ENCODE measurements at regions not wholly inside any gene's neighbourhood (a gene's known extent, or its start where the extent isn't known, plus 50 kb on each side); places are given as distances from the start of the nearest gene placed in this dataset.

DNA sequence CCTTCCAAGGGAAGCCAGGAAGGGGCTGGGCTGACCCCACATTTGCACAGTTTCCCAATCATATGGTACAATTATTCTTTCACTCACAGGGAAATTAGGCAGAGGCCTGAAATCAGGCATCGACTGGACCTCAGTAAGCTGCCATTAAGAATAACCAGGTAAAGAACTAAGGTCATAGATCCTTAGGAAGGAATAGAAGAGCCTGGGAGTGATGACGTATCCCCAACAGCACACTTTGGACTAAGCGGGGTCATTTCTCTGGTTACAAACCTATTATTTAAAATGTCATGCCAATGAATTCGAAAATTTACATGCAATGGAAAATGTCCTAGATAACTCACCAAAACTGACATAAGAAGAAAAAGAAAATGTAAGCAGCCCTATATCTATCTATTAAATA, 118.2 kb downstream of the BRD1 start:
- Histone ChIP-seq H3K4me1 (ENCODE audit: control insufficient read depth, insufficient read depth, low read length, poor library complexity, severe bottlenecking) (no peaks in the 10 kb centered on the region), H3K9me3 (ENCODE audit: control insufficient read depth, low read length) (no peaks in the 10 kb centered on the region), H3K27me3 (replicated peaks; ENCODE audit: control insufficient read depth, insufficient read depth, low read length, poor library complexity, severe bottlenecking) (peaks cover 28% of the 10 kb centered on the region), H3K36me3 (ENCODE audit: control insufficient read depth, insufficient read depth, low read length) (no peaks in the 10 kb centered on the region), H3K4me3 (ENCODE audit: insufficient read depth, low read depth, low read length, poor library complexity, severe bottlenecking) (no peak overlapping the region), H3K27ac (ENCODE audit: insufficient read depth, low read length, poor library complexity, severe bottlenecking) (no peak overlapping the region)
- DNase-seq: no peak

- no peak overlapping the region for H3K4me3 ChIP-seq (ENCODE audit: insufficient read depth, low read depth, low read length, poor library complexity, severe bottlenecking)
- no peak overlapping the region for H3K27ac ChIP-seq (ENCODE audit: insufficient read depth, low read length, poor library complexity, severe bottlenecking)
- no peaks in the 10 kb centered on the region for H3K36me3 ChIP-seq (ENCODE audit: control insufficient read depth, insufficient read depth, low read length)
- DNase-seq: no peak
- H3K9me3 ChIP-seq (ENCODE audit: control insufficient read depth, low read length): peaks cover 7% of the 10 kb centered on the region
- H3K4me1 ChIP-seq (ENCODE audit: control insufficient read depth, insufficient read depth, low read length, poor library complexity, severe bottlenecking): no peaks in the 10 kb centered on the region
- peaks cover 35% of the 10 kb centered on the region for H3K27me3 ChIP-seq (replicated peaks; ENCODE audit: control insufficient read depth, insufficient read depth, low read length, poor library complexity, severe bottlenecking)
Measured at GRCh38 chr22:49705972-49706352, 121.7 kb downstream of the BRD1 start.

DNA sequence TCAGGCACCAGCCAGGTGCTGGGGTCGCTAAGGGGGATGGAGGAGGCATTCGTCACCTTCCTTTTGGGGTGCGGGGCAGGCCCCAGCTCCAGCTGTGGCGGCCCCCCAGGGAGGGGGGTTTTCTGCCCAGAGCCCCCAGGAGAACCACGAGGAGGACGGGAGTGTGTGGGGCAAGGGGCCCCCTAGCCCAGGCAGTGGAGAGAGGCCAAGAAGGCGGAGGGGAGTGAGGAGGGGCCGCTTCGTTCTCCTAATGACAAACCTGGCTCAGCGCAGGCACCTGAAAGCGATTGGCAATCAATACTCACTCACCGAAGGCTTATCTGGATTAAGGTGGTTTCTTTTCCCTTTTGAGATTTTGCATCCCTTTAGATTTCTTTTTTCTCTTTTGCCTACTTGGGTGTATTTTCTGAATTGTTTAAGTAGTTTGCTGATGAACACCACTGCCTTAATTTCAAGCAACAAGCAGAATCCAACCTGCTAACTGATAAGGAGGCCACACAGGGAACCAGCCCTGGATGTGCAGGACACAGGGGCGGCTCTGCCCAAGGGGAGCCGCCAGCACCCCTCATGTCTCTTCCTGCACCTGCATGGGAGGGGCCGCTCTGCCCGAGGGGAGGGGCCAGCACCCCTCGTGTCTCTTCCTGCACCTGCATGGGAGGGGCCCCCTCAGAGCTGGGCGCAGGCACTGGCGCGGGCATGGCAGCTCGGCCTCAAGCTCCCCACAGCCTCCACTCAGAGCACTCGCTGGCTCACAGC, 122.3 kb downstream of the BRD1 start:
- H3K4me1 ChIP-seq (ENCODE audit: control insufficient read depth, insufficient read depth, low read length, poor library complexity, severe bottlenecking): no peaks in the 10 kb centered on the region
- peaks cover 7% of the 10 kb centered on the region for H3K9me3 ChIP-seq (ENCODE audit: control insufficient read depth, low read length)
- H3K27me3 ChIP-seq (replicated peaks; ENCODE audit: control insufficient read depth, insufficient read depth, low read length, poor library complexity, severe bottlenecking): peaks cover 33% of the 10 kb centered on the region
- H3K36me3 ChIP-seq (ENCODE audit: control insufficient read depth, insufficient read depth, low read length): no peaks in the 10 kb centered on the region
- no peak for DNase-seq
- no peak overlapping the region for H3K4me3 ChIP-seq (ENCODE audit: insufficient read depth, low read depth, low read length, poor library complexity, severe bottlenecking)
- H3K27ac ChIP-seq (ENCODE audit: insufficient read depth, low read length, poor library complexity, severe bottlenecking): no peak overlapping the region

DNA sequence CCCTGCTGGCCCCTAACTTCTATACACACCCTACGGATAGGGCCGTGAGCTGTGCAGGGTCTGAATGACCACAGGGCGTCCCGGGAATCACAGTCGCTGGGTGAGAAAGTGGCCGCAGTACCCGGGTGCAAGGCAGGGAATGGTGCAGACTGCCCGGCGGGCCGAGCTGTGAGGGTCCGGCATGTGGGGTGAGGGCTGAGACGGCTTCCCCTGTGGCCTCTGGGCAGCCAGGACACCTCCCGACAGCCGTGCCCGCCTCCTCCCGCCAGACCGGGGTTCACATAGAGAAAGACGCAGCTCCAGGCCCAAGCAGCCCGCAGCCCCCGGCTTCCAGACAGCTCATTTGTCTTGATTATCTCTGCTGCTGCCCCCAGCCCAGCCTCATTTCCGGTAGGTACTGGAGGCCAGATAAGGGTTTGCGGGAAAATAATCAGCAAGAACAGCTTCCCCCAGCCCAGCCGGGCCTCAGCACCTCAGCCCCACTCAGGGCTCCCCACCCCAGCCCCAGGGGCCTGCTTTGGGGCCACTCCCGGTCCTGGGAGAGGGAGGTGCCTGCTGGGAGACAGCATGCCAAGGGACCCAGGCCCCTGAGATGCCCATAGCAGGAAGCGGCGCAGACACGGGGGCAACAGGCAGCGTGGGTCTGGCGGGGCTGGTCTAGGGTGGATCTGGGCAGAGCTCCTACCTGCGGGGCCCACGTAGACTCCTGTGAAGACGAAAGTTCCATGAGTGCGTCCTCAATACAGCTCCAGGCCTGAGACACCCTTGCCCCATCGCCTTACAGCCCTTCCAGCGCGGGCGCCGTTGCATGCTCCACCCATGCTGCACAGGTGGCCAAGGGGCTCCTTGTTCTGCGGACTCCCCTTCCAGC, 123.1 kb downstream of the BRD1 start:
- Histone ChIP-seq H3K4me3 (ENCODE audit: insufficient read depth, low read depth, low read length, poor library complexity, severe bottlenecking) (no peak overlapping the region), H3K27me3 (replicated peaks; ENCODE audit: control insufficient read depth, insufficient read depth, low read length, poor library complexity, severe bottlenecking) (peaks cover 29% of the 10 kb centered on the region), H3K36me3 (ENCODE audit: control insufficient read depth, insufficient read depth, low read length) (no peaks in the 10 kb centered on the region), H3K9me3 (ENCODE audit: control insufficient read depth, low read length) (peaks cover 7% of the 10 kb centered on the region), H3K4me1 (ENCODE audit: control insufficient read depth, insufficient read depth, low read length, poor library complexity, severe bottlenecking) (no peaks in the 10 kb centered on the region), H3K27ac (ENCODE audit: insufficient read depth, low read length, poor library complexity, severe bottlenecking) (no peak overlapping the region)
- DNase-seq: no peak

GRCh38 chr22:49703990-49704344, 123.7 kb downstream of the BRD1 start:
- Histone ChIP-seq H3K4me3 (ENCODE audit: insufficient read depth, low read depth, low read length, poor library complexity, severe bottlenecking) (no peak overlapping the region), H3K27me3 (replicated peaks; ENCODE audit: control insufficient read depth, insufficient read depth, low read length, poor library complexity, severe bottlenecking) (peaks cover 24% of the 10 kb centered on the region)

GRCh38 chr22:49703505-49703904, 124.2 kb downstream of the BRD1 start:
- H3K36me3 ChIP-seq (ENCODE audit: control insufficient read depth, insufficient read depth, low read length): no peaks in the 10 kb centered on the region
- no peaks in the 10 kb centered on the region for H3K4me1 ChIP-seq (ENCODE audit: control insufficient read depth, insufficient read depth, low read length, poor library complexity, severe bottlenecking)
- no peak overlapping the region for H3K4me3 ChIP-seq (ENCODE audit: insufficient read depth, low read depth, low read length, poor library complexity, severe bottlenecking)
- peaks cover 23% of the 10 kb centered on the region for H3K27me3 ChIP-seq (replicated peaks; ENCODE audit: control insufficient read depth, insufficient read depth, low read length, poor library complexity, severe bottlenecking)
- DNase-seq: no peak
- H3K27ac ChIP-seq (ENCODE audit: insufficient read depth, low read length, poor library complexity, severe bottlenecking): no peak overlapping the region
- peaks cover 7% of the 10 kb centered on the region for H3K9me3 ChIP-seq (ENCODE audit: control insufficient read depth, low read length)

More at GRCh38 chr22:49703990-49704344, 123.7 kb downstream of the BRD1 start:
- no peak for DNase-seq
- Histone ChIP-seq H3K9me3 (ENCODE audit: control insufficient read depth, low read length) (peaks cover 7% of the 10 kb centered on the region), H3K27ac (ENCODE audit: insufficient read depth, low read length, poor library complexity, severe bottlenecking) (no peak overlapping the region), H3K36me3 (ENCODE audit: control insufficient read depth, insufficient read depth, low read length) (no peaks in the 10 kb centered on the region), H3K4me1 (ENCODE audit: control insufficient read depth, insufficient read depth, low read length, poor library complexity, severe bottlenecking) (no peaks in the 10 kb centered on the region)

- peaks cover 23% of the 10 kb centered on the region for H3K27me3 ChIP-seq (replicated peaks; ENCODE audit: control insufficient read depth, insufficient read depth, low read length, poor library complexity, severe bottlenecking)
Measured at GRCh38 chr22:49702068-49702397, 125.6 kb downstream of the BRD1 start.

GRCh38 chr22:49701380-49702067, 126.1 kb downstream of the BRD1 start:
- peaks cover 23% of the 10 kb centered on the region for H3K27me3 ChIP-seq (replicated peaks; ENCODE audit: control insufficient read depth, insufficient read depth, low read length, poor library complexity, severe bottlenecking)

More at GRCh38 chr22:49702068-49702397, 125.6 kb downstream of the BRD1 start:
- Histone ChIP-seq H3K27ac (ENCODE audit: insufficient read depth, low read length, poor library complexity, severe bottlenecking) (no peak overlapping the region), H3K4me3 (ENCODE audit: insufficient read depth, low read depth, low read length, poor library complexity, severe bottlenecking) (no peak overlapping the region), H3K9me3 (ENCODE audit: control insufficient read depth, low read length) (peaks cover 7% of the 10 kb centered on the region), H3K4me1 (ENCODE audit: control insufficient read depth, insufficient read depth, low read length, poor library complexity, severe bottlenecking) (no peaks in the 10 kb centered on the region), H3K36me3 (ENCODE audit: control insufficient read depth, insufficient read depth, low read length) (no peaks in the 10 kb centered on the region)
- no peak for DNase-seq

GRCh38 chr22:49699928-49700498, 127.7 kb downstream of the BRD1 start:
- Histone ChIP-seq H3K36me3 (ENCODE audit: control insufficient read depth, insufficient read depth, low read length) (no peaks in the 10 kb centered on the region), H3K27ac (ENCODE audit: insufficient read depth, low read length, poor library complexity, severe bottlenecking) (no peak overlapping the region), H3K9me3 (ENCODE audit: control insufficient read depth, low read length) (peaks cover 7% of the 10 kb centered on the region), H3K4me1 (ENCODE audit: control insufficient read depth, insufficient read depth, low read length, poor library complexity, severe bottlenecking) (no peaks in the 10 kb centered on the region), H3K4me3 (ENCODE audit: insufficient read depth, low read depth, low read length, poor library complexity, severe bottlenecking) (no peak overlapping the region), H3K27me3 (replicated peaks; ENCODE audit: control insufficient read depth, insufficient read depth, low read length, poor library complexity, severe bottlenecking) (peaks cover 14% of the 10 kb centered on the region)
- no peak for DNase-seq

More at GRCh38 chr22:49701380-49702067, 126.1 kb downstream of the BRD1 start:
- Histone ChIP-seq H3K27ac (ENCODE audit: insufficient read depth, low read length, poor library complexity, severe bottlenecking) (no peak overlapping the region), H3K9me3 (ENCODE audit: control insufficient read depth, low read length) (peaks cover 7% of the 10 kb centered on the region), H3K4me1 (ENCODE audit: control insufficient read depth, insufficient read depth, low read length, poor library complexity, severe bottlenecking) (no peaks in the 10 kb centered on the region), H3K36me3 (ENCODE audit: control insufficient read depth, insufficient read depth, low read length) (no peaks in the 10 kb centered on the region), H3K4me3 (ENCODE audit: insufficient read depth, low read depth, low read length, poor library complexity, severe bottlenecking) (no peak overlapping the region)
- DNase-seq: no peak
